Vagina (tissue), 2 donors: ENCODE measurements at regions not wholly inside any gene's neighbourhood (a gene's known extent, or its start where the extent isn't known, plus 50 kb on each side); places are given as distances from the start of the nearest gene placed in this dataset.

Experiments used
- CTCF ChIP-seq, 3 experiments: fragments of 450-650 bp in 2 of 3; fragments of 200-600 bp in 1 of 3; sonication (generic) in 1 of 3; IDR thresholded peaks; one replicate each; pipeline ENCODE4 v1.5.1; 2017 to 2019; ENCODE audit warnings: antibody characterized with exemption in 3 of 3, mild to moderate bottlenecking in 2 of 3, moderate library complexity in 2 of 3
- POLR2A ChIP-seq, 2 donors: fragments of 450-650 bp; IDR thresholded peaks; one replicate each; pipeline ENCODE4 v1.6.1; 2017; ENCODE audit warnings: antibody characterized with exemption in 2 of 2, mild to moderate bottlenecking in 2 of 2, moderate library complexity in 2 of 2
- POLR2AphosphoS5 ChIP-seq, 2 donors: sonication (generic); formaldehyde crosslinking; IDR thresholded peaks; one replicate each; pipeline ENCODE4 v1.9.0; 2017; ENCODE audit warnings: antibody characterized with exemption in 2 of 2, mild to moderate bottlenecking in 2 of 2, low read depth in 1 of 2; ENCODE audit not compliant: insufficient read depth in 1 of 2

DNA sequence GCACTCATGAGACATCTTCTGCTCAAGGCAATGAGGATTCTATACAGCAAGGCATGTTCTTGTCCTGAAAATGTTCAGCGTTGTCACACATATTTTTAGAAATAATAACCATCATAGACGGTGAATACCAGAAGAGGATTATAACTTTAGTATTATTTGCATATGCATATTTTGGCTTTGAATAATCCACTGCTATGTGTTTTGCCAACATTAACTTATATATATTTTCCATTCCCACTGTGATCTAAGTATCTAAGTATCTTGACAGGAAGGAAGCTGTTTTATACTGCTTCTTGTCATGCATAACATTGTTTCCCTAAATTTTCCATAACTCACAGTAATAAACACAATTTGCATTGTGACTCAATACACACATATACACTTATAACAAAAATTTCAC is 509.5 kb downstream of the TBL1XR1 start:
- TF ChIP-seq CTCF (IDR thresholded peaks at IDR 0.05) (no peak), POLR2A (IDR thresholded peaks at IDR 0.05) (no peak), POLR2AphosphoS5 (IDR thresholded peaks at IDR 0.05; ENCODE audit: insufficient read depth in 1 of 2, low read depth in 1 of 2) (no peak)
